GM19455 (cell line): ENCODE measurements at regions not wholly inside any gene's neighbourhood (a gene's known extent, or its start where the extent isn't known, plus 50 kb on each side); places are given as distances from the start of the nearest gene placed in this dataset.
"Not testable (repeated sequence)": the region's sequence is repeated elsewhere in the genome, so short reads cannot be mapped to it uniquely, and the experiment has no call there.

Experiments used
- ATAC-seq: cut with Tn5 transposase; IDR thresholded peaks from one replicate; pipeline ENCODE4 v1.9.1; 2021; ENCODE audit not compliant: unreplicated experiment

GRCh38 chr4:121616449-121616848 is 80.3 kb downstream of the ANXA5 start:
- ATAC-seq: not testable (repeated sequence)

- no peak for ATAC-seq
Observed at GRCh38 chr4:121614101-121614500, 82.7 kb downstream of the ANXA5 start.

- no peak for ATAC-seq
Observed at GRCh38 chr4:121599049-121599448, 97.7 kb downstream of the ANXA5 start.

DNA sequence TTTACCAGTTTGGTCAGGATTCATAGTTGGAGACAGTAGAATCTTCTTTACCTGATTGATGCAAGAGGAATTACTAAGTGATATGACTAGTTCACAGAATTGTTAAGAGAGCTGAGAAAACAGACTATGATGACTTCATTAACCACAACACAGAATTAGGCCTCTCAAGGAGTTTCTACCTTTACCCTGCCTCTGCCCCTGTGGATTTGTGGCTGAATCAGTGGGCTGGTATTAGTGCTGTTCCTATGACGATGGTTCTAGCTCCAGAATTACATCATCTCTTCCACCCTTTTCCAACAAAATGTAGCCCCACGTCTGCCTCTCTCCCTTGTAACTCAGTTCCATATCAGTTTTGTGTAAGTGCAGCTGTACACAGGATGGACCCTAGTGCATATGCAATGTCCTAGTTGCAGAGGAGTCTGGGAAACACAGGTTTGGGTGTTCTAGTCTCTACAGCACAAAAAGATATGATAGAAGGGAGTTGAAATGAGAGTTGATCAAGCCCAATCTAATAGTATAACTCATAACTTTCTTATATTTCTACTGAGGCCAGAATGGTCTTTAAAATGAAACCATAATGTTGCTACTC is 99.3 kb downstream of the ANXA5 start:
- ATAC-seq: no peak

GRCh38 chr4:121594796-121595526 is 101.8 kb downstream of the ANXA5 start:
- no peak for ATAC-seq

- no peak for ATAC-seq
Observed at GRCh38 chr4:121593760-121594159, 103.0 kb downstream of the ANXA5 start.

DNA sequence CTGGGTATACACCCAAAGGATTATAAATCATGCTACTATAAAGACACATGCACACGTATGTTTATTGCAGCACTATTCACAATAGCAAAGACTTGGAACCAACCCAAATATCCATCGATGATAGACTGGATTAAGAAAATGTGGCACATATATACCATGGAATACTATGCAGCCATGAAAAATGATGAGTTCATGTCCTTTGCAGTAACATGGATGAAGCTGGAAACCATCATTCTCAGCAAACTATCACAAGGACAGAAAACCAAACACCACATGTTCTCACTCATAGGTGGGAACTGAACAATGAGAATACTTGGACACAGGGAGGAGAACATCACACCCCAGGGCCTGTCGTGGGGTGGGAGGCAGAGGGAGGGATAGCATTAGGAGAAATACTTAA is 104.5 kb downstream of the ANXA5 start:
- ATAC-seq: not testable (repeated sequence)

- ATAC-seq: no peak
Observed at GRCh38 chr4:121584836-121585235, 111.9 kb downstream of the ANXA5 start.

DNA sequence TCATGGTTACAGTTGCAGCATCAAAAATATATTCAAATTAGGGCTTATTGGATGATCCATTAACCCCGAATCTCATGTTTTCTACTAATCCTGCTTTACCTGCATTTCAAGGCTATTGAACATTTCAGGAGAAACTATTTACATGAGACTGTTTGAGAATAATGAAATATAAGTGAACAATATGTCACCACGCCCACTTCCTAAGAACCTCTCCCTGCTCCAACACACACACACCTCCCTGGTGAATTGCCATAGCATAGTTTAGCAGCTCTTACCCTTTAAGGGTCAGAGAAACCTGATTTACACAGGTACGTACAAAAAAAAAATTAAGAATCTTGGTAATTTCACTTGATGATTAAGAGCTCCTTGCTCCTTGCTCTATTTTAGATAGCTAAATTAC is 113.4 kb downstream of the ANXA5 start:
- no peak for ATAC-seq

GRCh38 chr4:121582296-121582695 is 114.5 kb downstream of the ANXA5 start:
- ATAC-seq: no peak

DNA sequence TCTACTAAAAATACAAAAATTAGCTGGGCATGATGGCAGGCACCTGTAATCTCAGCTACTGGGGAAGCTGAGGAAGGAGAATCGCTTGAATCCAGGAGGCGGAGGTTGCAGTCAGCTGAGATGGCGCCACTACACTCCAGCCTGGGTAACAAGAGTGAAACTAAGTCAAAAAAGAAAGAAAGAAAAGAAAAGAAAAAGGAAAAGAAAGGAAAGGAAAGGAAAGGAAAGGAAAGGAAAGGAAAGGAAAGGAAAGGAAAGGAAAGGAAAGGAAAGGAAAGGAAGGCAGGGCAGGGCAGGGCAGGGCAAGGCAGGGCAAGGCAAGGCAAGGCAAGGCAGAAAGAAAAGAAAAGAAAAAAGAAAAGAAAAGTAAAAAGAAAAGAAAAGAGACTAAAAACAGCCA is 121.4 kb downstream of the ANXA5 start:
- not testable (repeated sequence) for ATAC-seq

- ATAC-seq: no peak
Observed at GRCh38 chr4:121574618-121575017, 122.2 kb downstream of the ANXA5 start.

DNA sequence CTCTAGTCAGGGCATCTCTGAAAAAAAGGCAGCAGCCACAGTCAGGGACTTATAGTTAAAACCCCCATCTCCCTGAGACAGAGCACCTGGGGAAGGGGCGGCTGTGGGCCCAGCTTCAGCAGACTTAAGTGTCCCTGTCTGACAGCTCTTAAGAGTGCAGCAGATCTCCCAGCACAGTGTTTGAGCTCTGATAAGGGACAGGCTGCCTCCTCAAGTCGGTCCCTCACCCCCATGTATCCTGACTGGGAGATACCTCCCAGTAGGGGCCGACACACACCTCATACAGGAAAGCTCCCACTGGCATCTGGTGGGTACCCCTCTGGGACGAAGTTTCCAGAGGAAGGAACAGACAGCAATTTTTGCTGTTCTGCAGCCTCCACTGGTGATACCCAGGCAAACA is 129.0 kb downstream of the ANXA5 start:
- ATAC-seq: no peak

DNA sequence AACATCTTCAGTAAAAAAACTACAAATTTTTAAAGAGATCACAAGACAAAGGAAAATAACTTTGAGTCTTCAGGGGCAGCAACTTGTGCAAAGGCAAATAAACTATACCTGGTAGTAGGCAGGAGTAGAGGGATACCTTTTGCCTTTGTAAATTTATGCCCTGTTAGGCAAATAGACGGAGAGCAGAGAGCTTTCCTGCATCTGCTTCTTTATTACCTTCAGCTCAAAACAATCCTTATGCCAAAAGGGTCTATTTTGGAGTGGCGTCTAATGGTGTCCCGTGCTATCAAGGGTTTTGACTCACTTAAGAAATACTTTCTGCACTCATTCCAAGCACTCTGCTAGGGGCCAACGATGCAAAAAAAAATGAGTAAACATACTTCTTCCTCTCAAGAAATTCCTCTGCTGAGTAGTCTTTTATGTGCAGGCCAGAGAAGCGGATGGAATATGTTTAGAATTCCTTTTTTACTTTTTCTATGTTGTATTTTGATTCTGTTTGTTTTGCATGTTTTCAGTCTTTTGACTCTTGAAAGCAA is 131.9 kb downstream of the ANXA5 start:
- no peak for ATAC-seq

DNA sequence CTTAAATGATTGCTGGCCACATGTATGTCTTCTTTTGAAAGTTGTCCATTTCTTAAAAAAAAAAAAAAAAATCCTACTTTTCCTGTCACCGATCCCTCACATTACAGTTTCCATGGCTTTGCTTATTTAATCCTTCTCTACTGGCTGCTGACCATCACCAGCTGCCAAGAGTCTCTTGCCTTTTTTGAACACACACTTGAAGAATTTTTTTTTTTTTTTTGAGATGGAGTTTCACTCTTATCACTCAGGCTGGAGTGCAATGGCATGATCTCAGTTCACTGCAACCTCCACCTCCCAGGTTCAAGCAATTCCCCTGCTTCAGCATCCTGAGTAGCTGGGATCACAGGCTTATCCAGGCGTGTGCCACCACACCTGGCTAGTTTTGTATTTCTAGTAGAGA is 134.0 kb downstream of the ANXA5 start:
- ATAC-seq: no peak

- ATAC-seq: no peak
Observed at GRCh38 chr4:121555315-121556107, 141.3 kb downstream of the ANXA5 start.

GRCh38 chr4:121554382-121554781 is 142.4 kb downstream of the ANXA5 start:
- ATAC-seq: no peak

DNA sequence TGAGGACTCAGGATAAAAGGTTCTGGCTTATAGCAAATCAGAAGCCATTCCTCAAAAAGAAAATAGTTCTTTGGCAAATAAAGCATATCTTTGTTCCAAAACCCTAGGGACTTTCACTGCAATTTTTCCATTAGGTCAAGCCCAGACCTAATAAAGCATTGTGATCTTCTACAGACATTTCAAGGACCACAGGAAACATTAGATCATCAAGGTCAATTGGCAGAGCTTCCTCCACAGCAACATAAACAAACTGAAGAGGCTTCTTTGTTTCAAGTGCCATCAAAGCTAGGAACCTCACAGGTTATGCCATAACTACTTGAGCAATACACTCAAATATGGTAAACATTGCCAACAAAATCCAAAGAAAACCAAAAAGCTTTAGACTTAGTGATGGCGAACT is 144.9 kb downstream of the ANXA5 start:
- ATAC-seq: no peak

DNA sequence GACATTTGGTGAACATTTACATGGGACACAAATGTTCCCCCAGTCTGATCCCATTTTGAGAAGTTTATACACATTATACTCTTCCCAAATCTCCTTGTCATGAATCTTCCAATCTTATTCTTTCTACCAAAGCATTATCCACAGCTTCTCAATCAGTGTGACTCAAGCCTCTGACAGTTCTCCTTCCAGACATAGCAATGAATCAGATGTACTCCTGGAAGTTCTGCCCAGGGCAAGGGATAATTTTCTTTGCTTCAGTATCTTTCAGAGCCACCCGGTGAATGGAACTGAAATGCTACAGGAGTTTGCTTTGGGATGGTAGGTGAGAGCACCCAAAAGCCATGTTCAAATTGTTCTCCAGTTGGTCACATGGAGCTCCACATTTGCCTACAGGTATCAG is 145.5 kb downstream of the ANXA5 start:
- no peak for ATAC-seq

DNA sequence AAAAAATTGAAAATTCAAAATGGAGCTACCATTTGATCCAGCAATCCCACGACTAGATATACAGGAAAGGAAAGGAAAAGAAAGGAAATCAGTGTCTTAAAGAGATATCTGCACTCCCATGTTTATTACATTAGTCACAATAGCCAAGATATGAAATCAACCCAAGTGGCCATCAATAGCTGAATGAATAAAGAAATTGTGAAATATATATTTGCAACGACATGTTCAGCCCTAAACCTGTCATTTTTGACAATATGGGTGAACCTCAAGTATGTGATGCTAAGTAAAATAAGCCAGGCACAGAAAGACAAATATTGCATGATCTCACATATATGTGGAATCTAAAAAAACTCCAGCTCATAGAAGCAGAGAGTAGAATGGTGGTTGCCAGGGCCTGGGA is 155.1 kb downstream of the ANXA5 start:
- no peak for ATAC-seq

GRCh38 chr4:121535351-121535750 is 154.5 kb upstream of the QRFPR start:
- no peak for ATAC-seq

DNA sequence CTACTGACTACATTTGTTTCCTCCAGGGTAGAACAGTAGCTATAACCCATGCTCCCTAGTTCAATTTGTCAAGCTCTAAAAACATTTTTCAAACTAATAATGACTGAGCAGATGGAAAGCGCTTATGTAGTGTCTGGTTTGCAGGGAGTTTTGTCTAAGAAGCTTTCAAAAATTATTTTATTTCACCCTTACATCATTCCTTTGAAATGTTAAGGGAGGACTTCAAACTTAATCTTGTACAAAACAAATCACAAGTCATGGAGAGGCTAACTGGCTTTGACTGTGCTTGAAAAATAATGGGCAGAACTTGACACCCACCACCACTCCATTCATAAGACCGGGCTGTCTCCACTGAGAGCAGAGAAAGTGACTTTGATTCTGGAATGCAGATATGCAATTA is 153.4 kb upstream of the QRFPR start:
- no peak for ATAC-seq
